ENCODE measurements at regions not wholly inside any gene's neighbourhood (a gene's known extent, or its start where the extent isn't known, plus 50 kb on each side); places are given as distances from the start of the nearest gene placed in this dataset.

DNA sequence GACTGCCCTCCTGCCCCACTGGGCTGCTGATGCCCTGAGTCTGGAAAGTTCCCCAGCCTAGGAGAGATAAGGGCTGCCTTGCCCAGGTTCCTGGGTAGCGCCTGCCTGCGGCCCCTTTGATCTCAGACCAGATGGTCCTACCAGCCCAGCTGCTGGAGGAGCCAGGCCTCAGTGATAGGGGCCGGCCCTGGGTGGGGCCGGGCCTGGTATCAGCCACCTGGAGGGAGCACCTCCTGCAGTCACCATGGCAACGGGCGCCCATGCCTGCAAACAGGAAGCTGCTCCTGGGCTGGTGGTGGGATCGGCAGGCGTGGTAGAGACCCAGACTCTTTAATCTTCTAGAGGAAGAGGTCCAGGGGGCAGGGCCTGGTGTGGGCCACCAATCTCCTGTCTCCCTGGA lies 119.7 kb upstream of the WNT4 start:
- no peak for FAIRE-seq
- no peak for DNase-seq (ENCODE audit: insufficient read length, low spot score)

DNA sequence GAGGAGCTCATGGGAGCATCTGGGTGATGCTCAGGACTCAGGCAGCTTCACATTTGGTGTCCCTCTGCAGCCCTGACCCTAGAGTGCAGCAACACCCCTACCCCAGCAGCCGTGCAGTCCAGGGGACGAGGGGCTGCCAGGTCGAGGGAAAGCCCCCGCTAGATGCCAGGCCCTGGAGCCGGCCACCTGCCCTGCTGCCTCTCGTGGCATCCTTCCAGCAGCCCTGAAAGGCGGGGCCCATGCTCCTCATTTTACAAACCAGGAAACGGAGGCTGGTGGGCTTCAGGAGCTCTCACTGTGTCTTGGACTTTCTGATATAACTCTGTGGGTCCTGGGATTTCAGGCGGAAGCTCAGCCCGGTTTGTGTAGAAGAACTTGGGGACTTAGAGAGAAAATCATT lies 120.5 kb upstream of the WNT4 start:
- FAIRE-seq (no peak), DNase-seq (ENCODE audit: insufficient read length, low spot score) (no peak)

DNA sequence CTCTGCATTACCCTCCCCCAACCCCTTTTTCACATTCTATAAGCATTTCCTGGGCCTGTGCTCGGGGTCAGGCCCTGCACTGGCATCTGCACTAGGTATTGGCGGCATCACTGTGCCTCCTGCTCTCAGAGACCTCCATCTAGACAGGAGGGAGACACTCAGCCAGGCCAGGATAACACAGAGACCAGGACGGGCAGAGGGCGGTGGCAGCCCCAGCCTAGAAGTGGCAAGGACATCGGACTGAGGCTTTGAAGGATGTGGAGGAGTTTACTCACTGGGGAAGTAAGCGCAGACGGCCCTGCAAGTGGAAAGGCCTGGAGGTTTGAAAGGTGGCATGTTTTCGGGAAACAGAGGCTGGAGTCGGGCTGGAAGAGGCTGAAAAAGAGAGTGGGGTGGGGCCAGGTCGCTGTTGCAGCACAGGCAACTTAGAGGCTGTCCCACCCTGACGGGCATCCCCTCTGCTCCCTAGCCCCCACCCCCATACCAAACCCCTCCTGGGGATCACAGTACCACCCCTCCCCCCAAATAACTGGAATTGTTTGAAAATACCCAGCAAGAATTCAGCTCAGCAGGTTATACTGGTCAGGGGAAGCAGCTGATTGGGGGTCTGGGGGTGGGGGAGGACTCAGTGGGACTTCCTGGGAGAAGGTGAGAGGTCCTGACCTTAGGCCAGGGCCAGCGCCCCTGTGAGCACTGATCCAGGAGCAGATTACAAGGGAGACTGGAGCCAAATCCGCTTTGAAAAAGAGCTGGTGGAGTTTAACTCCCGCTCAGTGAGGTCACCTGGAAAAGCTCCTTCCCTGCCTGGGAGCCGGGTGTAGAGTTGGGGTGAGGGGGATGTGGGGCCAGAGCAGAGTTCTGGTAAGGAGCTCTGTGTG lies 121.8 kb upstream of the WNT4 start:
- FAIRE-seq (no peak), DNase-seq (ENCODE audit: insufficient read length, low spot score) (no peak)

DNA sequence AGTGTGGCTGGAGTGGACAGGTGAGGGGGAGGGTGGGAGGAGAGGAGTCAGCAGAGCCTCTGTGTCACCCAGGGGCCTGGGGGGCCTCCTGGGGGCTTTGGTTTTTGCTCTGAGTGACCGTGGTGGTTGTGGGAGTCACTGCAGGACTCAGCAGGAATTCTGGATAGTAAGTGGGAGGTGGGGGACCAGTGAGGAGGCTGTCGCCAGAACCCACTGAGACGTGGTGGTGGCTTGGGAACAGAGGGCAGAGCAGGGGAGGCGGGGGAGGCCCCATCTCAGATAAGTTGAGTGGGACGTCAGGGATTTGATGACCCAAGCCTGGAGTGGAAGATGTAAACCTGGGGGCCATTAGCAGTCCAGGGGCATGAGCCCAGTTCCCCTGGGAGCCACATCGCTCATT lies 123.2 kb upstream of the WNT4 start:
- FAIRE-seq, result no peak
- DNase-seq (ENCODE audit: insufficient read length, low spot score), result no peak

DNA sequence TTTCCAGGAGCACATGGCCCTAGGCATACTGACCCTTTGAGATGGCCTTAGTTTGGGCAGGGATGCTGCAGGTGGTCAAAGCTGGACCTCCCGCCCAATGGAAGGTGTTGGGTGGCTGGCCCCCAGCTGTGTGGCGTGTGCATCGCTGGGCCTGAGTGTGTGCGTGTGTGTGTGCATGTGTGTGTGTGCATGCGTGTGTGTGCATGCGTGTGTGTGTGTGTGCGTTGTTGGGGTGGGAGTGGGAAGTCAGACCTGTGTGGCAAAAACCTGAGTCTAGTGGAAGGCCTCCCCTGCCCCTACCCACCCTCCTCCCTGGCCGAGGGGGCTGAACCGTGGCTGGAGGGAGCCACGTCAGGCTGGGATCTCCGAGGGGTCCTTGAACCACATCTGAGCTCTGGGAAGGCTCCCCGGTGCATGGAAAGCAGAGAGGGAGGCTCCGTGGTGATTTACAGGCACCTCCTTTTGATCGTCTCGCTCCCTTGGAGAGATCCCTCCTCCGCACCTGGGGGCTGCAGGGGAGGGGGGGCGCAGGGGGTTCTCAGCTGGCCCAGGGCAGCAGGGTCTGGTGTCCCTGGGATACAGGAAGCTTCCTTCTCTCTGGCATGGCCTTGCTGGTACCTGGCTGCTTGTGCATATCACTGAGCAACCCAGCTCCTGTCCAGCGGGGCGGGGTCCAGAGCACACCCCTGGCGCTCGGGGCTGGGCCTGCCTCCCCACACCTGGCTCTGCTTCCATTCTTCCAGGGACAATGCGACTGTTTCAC lies 124.7 kb upstream of the WNT4 start:
- DNase-seq (ENCODE audit: insufficient read length, low spot score), result no peak
- no peak for FAIRE-seq

DNA sequence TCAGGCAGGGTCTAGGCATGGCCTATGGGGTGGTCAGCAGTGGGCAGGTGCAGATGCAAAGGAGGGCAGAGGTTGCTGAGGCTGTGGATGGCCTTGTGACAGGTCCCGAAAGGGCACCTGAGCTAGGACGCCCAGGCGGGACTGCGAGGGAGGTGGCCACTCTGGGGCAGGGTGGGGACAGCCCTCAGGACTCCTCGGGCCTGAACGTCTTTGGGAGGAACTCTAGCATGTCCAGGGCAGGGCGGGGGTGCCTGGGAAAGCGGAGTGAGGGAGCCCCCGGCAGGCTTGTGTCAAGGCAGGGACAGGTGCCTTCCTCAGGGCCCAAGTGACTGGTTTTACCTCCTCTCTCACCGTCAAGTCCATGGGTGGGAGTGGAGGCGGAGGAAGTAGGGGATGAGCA lies 125.4 kb upstream of the WNT4 start:
- DNase-seq (ENCODE audit: insufficient read length, low spot score), result no peak
- FAIRE-seq, result no peak

DNA sequence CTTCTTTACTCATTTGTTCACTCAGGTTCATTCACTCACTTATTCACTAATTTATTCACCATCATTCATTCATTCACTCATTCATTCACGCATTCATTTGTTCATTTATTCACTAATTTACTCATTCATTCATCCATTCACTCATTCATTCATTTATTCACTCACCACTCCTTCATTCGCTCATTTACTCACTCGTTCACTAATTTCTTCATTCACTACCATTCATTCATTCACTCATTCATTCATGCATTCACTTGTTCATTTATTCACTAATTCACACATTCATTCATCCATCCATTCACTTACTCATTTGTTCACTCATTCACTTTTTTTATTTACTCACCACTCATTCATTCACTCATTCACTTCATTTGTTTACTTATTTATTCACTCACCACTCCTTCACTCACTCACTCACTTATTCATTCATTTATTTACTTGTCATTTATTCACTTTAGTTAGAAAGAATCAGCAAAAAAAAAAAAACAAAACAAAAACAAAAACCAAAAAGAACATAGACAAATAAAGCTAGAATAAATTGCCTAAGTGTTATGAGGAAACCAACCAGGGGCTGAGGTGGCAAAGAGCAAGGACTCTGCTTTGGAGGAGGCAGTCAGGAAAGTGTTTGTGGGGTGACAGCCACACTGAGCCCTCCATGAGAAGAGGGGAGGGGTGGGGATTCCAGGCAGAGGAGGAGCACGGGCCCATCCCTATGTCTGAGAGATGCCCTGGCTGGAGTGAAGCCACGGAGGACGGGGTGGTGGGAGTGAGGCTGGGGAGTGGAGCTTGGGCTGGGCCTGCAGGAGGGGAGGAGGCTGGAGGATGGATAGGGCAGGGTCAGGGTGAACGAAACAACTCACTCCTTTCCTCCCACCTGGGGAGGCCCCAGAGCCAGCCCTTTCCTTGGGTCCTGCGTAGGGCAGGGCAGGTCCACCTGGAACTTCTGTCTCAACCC lies 129.2 kb upstream of the WNT4 start:
- no peak for FAIRE-seq
- no peak for DNase-seq (ENCODE audit: insufficient read length, low spot score)

DNA sequence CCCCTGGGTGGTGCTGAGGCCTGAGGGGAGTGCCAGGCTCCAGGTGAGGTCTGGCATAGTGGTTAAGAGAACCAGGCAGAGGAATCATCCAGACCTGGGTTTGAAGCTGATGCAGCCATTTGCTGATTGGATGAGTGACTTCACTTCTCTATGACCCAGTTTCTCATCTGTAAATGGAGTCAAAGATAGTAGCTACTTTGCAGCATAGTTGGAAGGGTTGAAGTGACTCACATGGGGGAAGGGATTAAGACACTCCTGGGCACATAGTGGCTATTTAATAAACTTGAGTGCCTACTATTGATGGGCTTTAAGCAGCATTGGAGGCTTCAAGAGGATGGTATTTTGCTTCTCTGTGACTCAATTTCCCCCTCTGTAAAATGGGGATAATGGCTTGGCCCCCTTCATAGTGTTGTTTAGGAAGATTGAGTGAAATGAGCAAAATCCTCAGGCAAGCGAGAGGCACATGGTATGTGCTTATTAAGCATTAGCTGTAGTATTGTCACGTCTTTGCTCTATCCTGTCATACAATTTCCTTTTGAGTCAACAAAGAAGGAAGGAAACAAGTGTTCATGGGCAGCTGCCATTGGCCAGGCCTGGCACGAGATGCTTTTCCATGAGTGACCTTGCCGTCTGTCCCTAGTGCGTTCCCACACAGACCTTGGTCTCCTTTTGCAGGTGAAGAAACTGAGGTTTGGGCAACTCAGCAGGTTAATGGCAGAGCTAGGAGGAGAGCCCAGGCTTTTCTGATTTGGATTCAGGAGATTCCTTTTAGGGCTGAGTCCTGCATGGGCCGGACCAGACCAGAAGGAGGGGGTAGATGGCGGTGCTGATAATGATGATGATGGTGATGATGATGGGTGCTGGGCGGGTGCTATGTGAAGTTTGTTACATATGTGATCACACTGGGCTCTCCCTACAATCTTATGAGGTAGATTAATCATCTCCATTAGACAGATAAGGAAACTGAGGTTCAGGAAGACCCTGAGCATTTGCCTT lies 131.1 kb upstream of the WNT4 start:
- FAIRE-seq, result no peak
- DNase-seq (ENCODE audit: insufficient read length, low spot score), result no peak

DNA sequence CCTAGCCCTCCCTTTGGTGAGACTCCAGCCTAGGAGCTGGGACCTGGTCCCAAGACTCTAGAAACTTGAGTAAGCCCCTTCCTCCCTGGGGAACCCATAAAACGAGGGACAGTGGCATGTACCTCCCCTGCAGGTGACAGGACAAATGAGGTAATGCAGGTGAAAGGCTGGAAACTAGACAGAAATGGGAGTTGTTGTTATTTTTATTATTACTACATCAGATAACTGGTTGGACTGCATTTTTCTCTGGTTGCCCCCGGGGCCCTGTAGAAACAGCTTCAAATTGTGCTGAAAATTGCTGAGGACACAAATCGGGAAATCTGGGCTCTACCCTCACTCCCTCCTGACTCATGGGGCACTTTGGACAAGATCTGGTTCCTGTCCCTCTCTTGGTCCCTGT lies 132.3 kb upstream of the WNT4 start:
- no peak for FAIRE-seq

DNA sequence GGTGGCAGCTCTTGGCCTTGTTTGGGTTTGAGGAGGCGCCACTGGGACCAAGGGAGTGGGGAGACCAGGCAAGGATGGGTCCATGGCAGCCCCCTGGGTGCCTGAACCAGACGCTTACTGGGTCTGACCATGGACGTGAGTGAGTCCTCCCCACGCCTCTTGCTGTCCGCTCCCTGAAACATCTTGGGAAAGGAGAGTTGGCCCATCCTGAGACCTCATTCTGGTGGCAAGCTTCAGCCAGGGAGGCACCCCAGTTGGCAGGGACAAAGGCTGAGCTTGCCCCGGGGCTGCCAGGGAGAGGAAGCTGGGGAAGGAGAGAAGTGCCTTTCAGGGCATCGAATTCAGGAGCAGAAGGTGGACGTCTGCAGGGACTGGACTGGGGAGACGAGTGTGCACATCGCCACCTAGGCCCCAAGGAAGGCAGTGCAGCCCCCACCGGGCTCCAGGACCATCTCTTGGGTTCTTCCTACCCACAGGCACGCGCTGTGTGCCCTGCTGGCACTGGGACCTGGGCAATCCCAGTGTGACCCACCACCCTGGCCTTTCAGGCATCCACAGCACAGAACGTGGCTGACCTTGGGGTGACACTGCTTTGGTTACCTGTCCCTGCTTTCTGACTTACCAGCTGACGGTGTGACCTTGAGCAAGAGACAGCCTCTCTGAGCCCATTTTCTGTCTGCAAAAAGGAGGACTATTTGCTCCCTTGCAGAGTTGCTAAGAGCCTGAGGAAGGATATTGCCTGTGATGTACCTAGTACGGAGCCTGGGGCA lies 132.9 kb upstream of the WNT4 start:
- no peak for FAIRE-seq
- DNase-seq (ENCODE audit: insufficient read length, low spot score), result peak; percentile 72

More for the DNA sequence above, 132.3 kb upstream of the WNT4 start:
- no peak for DNase-seq (ENCODE audit: insufficient read length, low spot score)

DNA sequence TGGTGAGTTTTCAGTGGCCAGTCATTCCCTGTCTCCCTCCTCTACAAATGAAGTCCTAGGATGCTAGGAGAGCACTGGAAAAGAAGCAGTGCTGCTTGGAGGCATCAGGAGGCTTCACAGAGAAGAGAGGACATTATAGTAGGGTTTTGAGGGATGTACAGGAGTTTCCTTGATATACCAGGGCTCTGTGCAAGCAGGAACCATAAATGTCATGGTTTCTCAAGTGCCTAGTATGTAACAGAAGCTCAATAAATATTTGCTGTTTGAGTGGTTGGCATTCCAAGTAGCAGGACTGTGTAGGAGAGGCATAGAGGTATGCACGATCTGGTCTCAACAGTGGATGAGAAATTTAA lies 133.5 kb upstream of the WNT4 start:
- no peak for DNase-seq (ENCODE audit: insufficient read length, low spot score)
- no peak for FAIRE-seq

DNA sequence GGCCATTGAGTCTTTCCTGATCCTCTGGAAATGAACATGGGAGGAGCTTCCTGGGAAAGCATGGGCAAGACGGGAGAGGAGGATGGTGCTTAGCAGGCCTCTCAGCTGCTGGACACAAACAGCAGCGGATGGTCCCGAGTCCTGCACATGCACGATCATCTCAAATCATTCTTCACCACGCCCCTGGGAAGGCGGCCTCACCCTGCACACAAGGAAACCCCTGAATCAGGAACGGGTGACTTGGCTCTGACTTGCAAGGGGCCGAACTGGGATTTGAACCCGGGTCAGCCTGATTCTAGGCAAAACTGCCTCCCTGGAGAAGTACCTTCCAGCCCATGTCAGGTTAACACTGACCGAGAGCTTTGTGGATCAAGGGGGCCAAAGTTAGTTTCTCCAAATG lies 134.8 kb upstream of the WNT4 start:
- FAIRE-seq (no peak), DNase-seq (ENCODE audit: insufficient read length, low spot score) (no peak)

DNA sequence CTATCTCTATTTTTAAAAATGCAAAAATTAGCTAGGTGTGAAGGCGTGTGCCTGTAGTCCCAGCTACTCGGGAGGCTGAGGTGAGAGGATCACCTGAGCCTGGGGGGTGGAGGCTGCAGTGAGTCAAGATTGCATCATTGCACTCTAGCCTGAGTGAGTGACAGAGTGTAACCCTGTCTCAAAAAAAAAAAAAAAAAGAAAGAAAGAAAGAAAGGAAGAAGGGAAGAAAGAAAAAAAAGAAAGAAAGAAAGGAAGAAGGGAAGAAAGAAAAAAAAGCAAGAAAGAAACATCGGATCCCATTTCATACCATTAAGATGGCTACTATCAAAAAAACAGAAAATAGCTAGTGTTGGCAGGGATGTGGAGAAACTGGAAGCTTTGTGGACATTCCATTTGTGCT lies 136.8 kb upstream of the WNT4 start:
- FAIRE-seq (no peak), DNase-seq (ENCODE audit: insufficient read length, low spot score) (no peak)

DNA sequence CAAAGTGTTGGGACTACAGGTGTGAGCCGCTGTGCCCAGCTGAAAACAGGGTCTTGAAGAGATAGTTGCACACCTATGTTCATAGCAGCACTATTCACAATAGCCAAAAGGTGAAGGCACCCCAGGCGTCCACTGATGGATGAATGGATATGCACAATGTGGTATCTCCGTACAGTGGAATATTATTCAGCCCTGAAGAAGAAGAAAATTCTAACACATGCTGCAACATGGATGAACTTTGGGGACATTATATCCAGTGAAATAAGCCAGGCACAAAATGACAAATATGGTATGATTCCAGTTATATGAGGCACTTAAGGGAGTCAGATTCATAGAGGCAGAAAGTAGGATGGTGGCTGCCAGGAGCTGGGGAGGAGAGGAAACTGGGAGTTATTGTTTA lies 137.6 kb upstream of the WNT4 start:
- FAIRE-seq (no peak), DNase-seq (ENCODE audit: insufficient read length, low spot score) (no peak)

DNA sequence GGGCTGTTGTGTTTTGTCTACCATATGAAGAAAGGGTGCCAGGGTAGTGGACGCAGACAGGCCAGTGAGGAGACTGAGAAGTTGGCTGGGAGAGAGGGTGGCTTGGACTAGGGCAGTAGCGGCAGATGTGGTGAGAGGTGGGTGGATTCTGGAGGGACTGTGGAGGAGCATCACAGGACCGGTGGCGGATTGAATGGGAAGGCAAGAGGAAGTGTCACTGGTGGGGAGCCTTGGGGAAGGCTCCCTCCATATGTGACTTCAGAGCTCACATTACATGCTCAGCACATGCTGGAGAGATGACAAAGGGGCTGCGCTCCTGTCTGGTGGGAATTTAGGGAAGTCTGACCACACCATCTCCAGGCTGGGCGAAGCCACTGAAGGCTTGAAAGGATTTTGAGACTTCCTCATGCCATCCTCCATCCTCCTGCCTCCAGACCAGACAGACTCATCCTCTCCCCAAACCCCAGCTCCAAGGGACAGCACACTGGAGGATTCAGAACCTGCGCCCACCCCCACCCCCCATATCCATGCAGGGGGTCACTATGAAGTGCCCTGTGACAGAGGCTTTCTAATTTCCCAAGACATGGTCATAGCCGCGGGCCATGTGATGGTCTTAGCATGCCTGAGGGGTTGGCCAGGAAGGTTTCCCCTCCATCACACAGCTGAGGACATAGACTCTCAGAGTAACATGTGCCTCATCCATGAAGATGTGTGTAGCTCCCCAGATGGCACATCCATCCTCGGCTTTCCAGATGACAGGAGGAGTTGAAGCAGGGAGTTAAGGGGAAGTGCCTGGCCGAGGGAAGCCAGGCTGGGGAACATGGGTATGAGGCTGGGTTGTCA lies 138.8 kb upstream of the WNT4 start:
- FAIRE-seq (no peak), DNase-seq (ENCODE audit: insufficient read length, low spot score) (no peak)

DNA sequence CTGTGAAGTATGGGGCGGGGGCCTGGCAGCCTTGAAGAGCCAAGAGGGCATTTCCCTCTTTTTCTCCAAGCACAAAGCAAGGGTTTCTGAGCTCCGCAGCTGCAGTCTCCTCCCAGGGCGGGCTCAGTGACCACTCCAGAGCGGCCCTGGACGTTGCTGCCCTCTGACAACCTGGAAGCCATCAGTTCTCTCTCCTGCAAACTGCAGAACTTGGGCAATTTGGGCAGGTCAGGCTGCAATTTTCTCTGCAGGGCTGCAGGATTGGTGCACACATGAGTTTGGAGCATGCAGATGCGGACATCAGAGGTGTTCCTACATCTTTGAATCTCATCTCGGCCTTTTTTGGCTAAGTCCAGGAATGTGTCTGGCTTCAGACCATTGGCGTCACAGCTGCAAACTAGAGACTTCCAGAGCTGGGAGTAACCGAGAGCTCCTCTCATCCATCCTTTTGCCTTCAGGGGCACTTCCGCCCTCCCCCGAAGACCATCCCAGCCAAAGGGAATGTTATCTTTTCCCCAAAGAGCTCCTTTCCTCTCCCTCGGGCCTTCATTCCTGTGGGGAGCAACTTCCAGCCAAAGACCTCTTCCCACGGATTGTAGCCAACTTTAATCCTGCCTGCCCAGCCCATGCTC lies 139.6 kb upstream of the WNT4 start:
- no peak for FAIRE-seq
- DNase-seq (ENCODE audit: insufficient read length, low spot score), result no peak

DNA sequence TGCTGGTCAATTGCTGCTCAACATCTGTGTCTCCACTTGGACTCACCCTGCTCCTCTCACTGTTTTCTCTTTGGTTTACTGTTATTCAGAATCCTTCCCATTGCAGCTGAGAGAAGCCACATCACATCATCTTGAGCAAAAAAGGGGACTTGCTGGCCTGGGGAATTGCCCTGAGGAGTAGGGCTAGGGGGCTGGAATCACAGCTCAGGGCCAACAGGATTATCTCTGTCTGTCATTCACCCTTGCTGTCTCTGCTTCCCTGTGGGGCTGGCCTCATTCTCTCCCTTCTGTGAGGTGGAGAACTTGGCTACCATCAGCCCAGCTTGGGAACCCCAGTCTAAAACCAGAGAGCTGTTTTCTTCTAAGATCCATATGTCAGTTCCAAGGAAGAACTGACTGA lies 140.7 kb upstream of the WNT4 start:
- DNase-seq (ENCODE audit: insufficient read length, low spot score) (no peak), FAIRE-seq (no peak)

DNA sequence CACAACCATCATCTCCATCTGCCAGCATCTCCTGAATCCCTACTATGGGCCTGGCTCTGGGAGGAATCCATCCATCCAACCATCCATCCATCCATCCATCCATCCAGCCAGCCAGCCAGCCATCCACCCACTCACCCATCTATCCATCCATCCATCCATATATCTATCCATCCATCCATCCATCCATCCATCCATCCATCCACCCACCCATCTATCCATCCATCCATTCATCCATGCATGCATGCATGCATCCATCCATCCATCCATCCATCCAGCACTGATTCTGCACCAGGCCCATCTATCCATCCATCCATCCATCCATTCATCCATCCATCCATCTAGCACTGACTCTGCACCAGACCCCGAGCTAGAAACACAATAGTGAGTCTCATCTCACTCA lies 141.3 kb upstream of the WNT4 start:
- no peak for FAIRE-seq
- DNase-seq (ENCODE audit: insufficient read length, low spot score), result no peak

Data from HTR-8/SVneo (cell line).